Esophagus squamous epithelium (tissue), 4 donors: ENCODE measurements at regions not wholly inside any gene's neighbourhood (a gene's known extent, or its start where the extent isn't known, plus 50 kb on each side); places are given as distances from the start of the nearest gene placed in this dataset.

Experiments used
- POLR2A ChIP-seq, 4 donors: fragments of 450-650 bp; IDR thresholded peaks; one replicate each; pipeline ENCODE4 v1.6.1; 2017; ENCODE audit warnings: antibody characterized with exemption in 4 of 4, mild to moderate bottlenecking in 4 of 4, moderate library complexity in 3 of 4
- TF ChIP-seq, protein P1 (sequence below), 6 experiments: fragments of 450-650 bp in 4 of 6; fragments of 200-600 bp in 2 of 6; sonication (generic) in 2 of 6; IDR thresholded peaks; one replicate each; pipeline ENCODE4 v1.5.1; 2016 to 2019; ENCODE audit warnings: antibody characterized with exemption in 6 of 6, mild to moderate bottlenecking in 4 of 6, moderate library complexity in 4 of 6

DNA sequence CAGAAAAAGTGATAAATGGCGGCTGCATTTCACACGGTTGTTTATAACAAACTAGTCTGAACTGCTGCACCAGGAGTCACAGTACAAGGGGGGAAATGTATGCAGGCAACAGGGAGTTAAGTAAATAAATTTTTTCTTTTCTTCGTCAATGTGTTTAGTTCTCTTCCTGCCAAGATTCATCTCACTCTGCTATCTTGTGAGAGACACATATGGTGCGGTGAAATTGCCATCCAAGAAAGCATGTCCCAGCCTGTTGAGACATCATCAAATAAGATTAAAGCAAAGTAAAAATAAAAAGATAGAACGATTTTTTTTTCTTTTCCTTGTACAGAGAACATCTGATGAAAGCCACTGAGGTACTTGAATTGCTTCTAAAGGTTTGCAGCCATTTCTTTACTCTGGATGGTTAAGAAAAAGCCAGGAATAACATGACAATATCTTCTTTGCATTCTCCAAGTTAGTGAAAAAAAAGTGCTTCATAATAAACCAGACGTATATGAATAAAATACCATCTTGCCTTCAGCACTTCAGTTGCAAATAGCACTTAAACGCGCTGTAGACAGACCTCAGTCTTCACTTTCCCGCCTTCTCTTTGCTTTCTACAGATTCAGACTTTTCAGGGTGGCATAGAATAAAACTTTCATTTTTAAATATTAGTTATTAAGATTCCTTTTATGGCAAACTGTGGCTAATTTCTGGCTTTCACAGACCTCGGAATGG lies 506.2 kb upstream of the ZFHX3 start:
- TF ChIP-seq, protein P1, sequence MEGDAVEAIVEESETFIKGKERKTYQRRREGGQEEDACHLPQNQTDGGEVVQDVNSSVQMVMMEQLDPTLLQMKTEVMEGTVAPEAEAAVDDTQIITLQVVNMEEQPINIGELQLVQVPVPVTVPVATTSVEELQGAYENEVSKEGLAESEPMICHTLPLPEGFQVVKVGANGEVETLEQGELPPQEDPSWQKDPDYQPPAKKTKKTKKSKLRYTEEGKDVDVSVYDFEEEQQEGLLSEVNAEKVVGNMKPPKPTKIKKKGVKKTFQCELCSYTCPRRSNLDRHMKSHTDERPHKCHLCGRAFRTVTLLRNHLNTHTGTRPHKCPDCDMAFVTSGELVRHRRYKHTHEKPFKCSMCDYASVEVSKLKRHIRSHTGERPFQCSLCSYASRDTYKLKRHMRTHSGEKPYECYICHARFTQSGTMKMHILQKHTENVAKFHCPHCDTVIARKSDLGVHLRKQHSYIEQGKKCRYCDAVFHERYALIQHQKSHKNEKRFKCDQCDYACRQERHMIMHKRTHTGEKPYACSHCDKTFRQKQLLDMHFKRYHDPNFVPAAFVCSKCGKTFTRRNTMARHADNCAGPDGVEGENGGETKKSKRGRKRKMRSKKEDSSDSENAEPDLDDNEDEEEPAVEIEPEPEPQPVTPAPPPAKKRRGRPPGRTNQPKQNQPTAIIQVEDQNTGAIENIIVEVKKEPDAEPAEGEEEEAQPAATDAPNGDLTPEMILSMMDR (IDR thresholded peaks at IDR 0.05), result no peak
- TF ChIP-seq POLR2A (IDR thresholded peaks at IDR 0.05), result no peak
